ENCODE measurements at regions not wholly inside any gene's neighbourhood (a gene's known extent, or its start where the extent isn't known, plus 50 kb on each side); places are given as distances from the start of the nearest gene placed in this dataset.

DNA sequence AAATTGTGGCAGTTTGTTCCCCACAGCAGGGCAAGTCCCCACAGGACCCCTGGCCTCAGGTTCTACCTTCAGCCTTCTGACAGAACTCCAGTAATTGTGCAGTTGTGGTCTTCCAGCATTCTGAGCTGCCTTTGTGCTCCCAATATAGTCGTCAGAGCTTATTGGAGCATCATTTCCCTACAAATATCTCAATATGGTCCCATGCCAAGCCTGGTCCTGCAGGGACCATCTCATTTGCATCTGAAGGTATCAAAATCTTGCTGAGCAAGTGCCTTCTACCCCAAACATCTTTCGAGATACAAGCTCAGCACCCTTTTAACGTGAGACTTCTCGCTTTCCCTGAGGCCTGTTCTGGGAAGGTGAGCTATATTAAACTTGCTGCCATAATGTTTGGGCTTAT lies 333.9 kb upstream of the CDH11 start:
- TF ChIP-seq HOXD1 (CRISPR knock-in tag; IDR thresholded peaks at IDR 0.05) (no peak), HNRNPH1 (optimal IDR thresholded peaks at IDR 0.05; ENCODE audit: low read depth, low read length) (no peak), REST (IDR thresholded peaks at IDR 0.05; ENCODE audit: borderline replicate concordance in 1 of 2, low read depth in 1 of 2, low read length in 2 of 2) (no peak), MAFG (CRISPR knock-in tag; IDR thresholded peaks at IDR 0.05) (no peak), SP2 (CRISPR knock-in tag; IDR thresholded peaks at IDR 0.05) (no peak), ZNF350 (CRISPR knock-in tag; IDR thresholded peaks at IDR 0.05; ENCODE audit: borderline replicate concordance, low read depth) (no peak)
- TF ChIP-seq, protein P1, sequence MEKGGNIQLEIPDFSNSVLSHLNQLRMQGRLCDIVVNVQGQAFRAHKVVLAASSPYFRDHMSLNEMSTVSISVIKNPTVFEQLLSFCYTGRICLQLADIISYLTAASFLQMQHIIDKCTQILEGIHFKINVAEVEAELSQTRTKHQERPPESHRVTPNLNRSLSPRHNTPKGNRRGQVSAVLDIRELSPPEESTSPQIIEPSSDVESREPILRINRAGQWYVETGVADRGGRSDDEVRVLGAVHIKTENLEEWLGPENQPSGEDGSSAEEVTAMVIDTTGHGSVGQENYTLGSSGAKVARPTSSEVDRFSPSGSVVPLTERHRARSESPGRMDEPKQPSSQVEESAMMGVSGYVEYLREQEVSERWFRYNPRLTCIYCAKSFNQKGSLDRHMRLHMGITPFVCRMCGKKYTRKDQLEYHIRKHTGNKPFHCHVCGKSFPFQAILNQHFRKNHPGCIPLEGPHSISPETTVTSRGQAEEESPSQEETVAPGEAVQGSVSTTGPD (CRISPR knock-in tag; IDR thresholded peaks at IDR 0.05): no peak
